NCI-H2107 treated with DMSO at 0.1 percent for 48 hours (cell line): ENCODE measurements at regions not wholly inside any gene's neighbourhood (a gene's known extent, or its start where the extent isn't known, plus 50 kb on each side); places are given as distances from the start of the nearest gene placed in this dataset.
"Not testable (repeated sequence)": the region's sequence is repeated elsewhere in the genome, so short reads cannot be mapped to it uniquely, and the experiment has no call there.

ENCODE experiments used
- DNase-seq: peaks from one replicate; lab custom pipeline; 2025; ENCODE audit not compliant: unreplicated experiment; lab: John Stamatoyannopoulos, UW

DNA sequence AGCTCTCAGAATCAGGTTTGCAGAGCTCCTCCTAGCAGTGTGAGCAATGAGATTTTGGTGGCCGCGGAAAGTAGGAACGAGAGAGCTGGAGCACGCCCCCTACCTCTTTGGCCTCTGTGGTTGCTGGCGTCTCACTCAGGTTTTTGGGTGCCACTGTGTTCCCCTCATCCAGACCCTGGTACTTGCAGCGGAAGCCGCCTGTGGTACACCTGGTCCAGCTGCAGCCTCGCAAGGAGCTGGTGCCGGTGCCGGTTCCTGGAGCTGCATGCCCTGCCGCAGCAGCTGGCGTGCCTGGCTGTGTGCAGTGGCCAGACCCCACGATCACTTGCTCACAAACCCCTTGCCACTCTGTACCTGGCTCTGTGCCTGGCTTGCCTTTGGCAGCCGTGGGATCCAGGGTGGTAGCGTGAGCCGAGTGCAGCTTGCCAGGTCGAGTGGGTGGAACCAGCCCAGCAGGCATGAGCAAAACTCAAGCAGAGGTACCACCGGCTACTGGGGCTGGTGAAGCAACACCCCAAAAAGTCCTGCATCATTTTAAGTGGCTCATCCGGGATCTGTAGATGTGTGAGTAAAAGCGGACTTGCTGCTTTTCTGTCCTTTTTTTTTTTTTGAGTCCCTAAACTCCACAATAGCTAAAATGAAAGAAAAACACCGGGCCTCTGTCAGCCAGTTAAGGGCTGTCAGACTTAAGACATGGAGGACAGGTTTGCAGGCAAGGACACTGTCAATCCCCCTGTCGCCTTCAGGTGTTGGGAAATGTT lies 844.9 kb downstream of the KCNT2 start:
- no peak for DNase-seq

DNA sequence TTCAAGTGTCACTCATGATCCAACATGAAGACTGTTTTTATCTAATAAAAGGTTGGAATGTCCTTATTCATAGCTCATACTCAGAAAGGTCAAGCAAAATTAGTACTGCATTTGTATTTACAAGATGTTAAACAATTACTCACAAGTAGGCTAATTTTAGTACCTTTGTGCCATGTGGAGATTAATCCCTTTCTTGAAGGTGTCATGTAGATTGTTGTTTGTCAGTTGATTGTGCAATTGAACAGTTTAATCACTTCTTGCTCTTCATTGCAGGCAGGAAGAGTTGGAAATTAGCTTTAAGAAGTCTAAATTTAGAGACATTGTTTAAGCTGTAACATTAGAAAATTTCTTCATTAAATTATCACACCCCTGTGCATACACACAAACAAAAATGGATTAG lies 847.1 kb downstream of the KCNT2 start:
- no peak for DNase-seq

DNA sequence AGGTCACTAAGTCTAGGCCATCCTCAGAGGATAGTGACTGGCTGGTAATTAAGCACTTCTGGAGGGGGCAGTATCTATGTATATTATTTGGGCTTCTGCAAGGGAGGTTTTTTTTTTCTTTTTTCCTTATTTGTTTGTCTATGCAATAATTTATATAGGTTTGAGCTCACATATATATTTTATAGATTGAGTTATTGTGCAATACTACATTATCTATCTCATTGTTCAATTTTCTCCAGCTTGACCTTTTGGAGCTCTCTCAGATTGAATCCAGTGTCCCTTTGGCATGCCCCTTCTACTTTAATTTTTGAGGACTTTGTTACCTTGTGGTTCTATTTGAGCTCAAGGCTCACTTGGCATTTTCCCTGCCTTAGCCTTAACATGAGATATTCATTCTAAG lies 852.1 kb downstream of the KCNT2 start:
- DNase-seq: no peak

DNA sequence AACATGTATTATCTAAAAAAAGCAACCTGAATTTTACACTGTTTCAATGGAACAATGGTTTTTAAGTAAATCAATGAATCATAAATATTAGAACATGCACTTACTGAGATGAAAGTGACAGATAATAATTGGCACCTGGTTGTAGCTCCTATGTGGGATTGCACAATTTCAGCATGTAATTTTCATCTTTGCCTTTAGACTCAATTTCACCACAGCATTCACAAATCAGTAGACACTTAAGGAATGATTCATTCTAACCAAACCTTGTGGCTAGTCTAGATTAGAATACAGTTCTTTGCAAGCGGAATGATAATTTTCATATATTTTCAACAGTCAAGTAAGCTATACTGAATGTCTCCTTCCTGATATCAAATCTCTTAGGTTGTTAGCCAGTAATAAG lies 853.4 kb downstream of the KCNT2 start:
- no peak for DNase-seq

DNA sequence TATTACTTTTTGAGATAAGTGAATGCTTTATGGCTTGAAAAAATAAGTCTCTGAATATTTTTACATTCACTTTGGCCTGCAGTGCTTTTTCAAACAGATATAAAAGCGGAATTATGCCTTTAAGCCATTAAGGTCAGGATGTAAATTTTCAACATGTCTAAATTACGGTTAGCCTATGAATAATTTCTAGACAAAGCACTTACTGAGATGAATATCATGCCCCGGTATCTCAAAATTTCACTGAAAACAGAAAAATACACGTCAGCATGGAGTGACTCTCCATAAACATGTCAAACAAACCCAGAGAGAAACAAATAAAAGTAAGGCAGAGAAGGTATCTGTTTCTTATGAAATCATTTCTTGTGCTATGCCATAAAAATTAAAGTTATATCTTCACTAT lies 853.9 kb downstream of the KCNT2 start:
- no peak for DNase-seq

DNA sequence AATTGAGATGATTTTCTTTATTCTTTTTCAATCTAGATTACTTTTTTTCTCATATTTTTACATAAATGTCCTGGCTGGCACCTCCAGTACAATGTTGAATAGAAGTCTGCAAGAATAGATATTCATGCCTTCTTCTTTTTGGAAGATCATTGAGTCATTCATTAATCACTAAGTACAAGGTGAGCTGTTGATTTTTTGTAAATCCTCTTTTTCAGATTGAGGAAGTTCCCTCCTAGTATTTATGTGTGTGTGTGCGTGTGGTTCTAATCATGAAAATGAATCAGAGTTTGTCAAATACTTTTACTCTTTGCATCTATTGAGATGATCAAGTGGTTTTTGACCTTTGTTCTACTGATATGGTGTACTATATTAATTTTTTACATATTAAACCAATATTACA lies 859.3 kb downstream of the KCNT2 start:
- DNase-seq: no peak

DNA sequence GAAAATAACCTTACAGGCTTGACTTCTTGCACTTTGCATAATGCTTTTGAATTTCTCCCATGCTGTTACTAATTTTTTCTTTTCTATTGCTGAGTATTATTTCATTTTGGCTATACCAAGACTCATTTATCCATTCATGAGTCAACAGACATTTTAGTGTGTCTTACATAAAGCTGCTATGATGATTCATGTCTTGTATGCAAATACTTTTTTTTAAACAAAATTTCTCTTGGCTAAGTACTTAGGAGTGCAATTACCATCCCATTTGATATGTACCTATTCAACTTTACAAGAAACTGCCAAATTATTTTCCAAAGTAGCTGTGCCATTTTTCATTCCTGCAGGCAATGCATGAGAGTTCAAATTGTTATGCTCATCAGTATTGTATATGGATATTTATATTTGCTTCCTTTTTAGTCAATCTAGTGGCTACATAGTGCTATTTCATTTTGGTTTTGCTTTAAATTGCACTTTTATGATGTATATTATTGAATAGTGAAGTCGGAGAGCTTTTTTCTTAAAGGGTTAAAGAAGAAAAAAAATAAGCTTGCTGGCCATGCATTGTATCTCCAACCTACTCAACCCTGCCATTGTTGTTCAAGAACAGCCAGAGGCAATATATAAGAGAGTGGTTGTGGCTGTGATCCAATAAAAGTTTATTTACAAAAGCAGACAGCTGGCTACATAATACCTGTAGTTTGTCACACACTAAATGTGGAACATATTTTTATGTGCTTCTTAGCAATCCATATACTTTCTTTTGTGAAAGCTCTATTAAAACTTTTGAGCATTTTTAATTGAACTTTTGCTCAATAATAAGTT lies 862.8 kb downstream of the KCNT2 start:
- peak; percentile 82 for DNase-seq

DNA sequence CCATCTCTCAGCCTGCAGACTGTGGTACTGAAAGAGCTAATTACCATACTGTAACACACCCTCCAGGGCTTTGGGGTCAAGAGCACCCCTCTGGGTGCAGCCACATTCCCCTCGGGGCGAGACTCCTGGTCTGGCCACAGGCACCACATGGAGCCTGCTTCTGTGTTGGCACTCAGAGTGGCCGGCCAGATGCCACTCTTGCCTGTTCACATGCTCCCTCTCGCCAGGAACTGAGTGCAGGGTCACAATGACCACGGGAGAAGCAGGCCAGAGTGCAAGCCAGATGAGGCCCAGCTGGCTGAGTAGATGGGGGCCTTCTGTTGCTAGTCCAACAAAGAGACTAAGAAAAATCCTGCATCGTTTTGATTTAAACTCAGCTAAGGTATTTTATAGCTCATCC lies 864.0 kb downstream of the KCNT2 start:
- DNase-seq: no peak

DNA sequence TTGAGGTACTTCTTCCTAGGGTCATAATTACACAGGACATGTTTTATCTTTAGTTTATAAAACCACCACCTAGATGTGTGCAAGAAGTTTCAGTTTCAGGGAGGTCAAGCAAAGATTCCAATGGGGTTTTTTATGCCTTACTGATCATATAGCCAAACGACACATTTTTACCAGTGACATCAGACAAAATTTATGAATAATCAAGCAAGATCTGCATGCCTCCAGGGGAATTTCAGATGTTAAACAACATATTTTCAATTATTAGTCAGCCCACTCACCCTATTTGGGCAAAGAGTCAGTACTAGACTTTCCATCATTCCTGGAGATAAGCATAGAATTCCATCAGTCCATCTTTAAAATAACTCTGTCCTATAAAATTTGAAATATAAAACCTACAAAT lies 867.4 kb downstream of the KCNT2 start:
- DNase-seq: no peak

DNA sequence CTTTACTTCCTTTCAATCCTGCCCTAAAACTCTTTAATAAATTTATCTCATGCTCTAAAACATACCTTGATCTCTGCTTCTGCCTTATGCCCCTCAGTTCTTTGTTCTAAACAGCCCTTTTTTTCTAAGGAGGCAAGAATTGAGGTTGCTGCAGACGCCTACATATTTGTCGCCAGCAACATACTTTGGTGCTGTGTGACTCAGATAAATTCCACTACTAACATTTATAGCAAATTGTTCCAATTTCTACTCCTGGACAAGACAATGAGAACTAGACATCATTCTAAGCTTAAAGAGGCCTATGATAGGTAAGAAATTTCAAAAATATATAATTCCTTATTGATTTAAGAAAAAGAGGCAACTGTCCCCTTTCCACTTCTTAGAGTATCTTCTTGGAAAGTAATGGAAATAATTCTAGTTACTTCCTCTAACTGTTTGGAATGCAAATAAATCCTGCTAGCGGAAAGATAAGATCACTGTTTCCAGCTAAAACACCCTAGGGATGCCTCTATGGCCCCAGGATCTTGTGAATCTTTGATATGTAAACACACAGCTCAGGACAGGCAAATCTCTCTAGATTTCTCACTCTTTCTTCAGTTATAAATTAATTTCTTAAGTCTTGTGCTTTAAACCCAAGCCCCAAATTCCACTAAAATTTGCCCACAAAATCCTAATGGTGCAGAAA lies 869.1 kb downstream of the KCNT2 start:
- DNase-seq: no peak

DNA sequence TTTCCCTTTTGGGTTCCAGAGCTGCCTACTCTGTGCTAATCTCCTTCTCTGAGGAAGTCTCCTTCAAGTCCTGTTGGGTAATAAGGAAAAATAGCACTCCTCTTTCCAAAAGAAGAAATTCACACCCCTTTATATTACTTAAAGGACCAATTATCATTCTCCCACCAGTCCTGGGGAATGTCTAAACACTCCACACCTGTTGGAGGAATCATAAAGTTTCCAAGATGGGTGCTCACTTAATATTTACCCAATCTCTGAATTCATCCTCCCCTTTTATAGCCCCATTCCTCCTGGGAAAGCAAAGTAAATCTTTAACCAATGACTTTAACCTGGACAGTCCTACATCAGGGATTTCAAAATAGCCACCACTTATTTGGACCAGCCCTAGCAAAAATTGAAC lies 873.1 kb downstream of the KCNT2 start:
- no peak for DNase-seq

DNA sequence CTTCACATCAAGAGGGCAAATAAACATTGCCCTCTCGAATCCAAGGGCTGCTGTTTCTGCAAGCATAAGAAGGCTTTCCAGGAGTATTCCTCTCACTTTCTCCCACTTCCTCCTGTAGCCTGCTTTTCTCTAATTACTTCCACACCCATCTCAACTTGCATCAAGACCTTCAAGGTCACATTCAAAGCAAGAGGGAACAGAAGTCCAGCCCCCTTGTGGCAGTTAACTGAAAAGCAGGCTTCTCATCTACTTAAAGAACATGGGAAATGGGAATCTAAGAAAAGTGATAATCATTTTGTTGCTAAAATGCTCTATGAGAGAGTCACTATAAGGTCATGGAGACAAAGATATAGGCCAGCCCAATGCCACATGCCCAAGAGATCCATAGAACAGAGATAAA lies 874.4 kb downstream of the KCNT2 start:
- no peak for DNase-seq

DNA sequence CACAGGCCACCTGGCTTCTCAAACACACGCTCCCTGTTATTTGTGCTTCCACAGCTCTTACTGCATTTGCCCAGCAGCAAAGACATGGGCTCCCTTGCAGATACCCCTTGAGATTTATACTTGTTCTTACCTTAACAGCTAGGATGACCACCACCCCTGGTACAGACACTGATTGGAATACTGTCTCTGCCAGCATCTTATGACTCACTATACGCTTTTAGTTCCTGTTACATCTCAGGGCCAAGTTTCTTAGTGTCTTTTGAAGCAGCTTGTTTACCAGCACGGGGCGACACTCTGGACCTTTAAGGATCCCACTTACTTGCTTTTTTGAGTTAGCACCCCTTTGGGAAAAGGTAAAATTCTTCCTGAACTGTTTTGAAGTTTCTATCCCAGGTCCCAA lies 874.8 kb downstream of the KCNT2 start:
- DNase-seq: no peak

DNA sequence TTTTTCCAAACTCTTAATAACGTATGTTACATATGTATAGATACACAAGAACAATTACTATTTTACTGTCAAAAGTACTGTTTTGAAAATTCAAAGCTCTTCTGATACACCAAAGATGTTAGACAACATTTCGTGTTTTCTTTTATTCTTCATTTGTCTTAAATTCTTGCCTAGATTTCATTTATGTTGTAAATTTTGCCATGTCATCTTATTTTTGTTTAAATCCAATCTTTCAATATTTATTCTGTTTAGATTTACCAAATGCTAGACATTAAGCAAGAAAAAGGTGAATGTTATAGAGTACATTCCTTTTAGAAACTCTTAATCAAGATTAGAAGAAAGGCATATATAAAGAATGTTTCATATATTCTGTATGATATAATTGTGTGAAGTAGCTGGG lies 876.9 kb downstream of the KCNT2 start:
- DNase-seq: no peak

DNA sequence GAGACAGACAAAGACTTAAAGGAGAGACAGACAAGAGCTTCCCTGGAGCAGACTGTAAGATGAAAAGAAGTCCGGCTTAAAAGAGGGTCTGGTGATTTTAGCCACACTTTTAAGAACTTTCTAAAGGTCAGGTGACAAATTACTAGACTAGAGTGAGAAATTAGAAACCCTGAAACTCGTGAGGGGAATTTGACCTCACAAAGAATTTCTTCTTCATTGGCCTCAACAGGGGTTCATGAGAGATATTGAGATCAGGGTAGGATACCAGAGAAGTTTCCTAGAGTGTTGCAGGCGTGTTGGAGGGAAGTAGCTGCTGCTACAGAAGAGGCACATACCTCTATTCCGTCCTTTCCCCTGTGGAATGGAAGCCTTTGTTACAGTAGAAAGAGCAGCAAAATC lies 884.4 kb downstream of the KCNT2 start:
- DNase-seq: no peak

DNA sequence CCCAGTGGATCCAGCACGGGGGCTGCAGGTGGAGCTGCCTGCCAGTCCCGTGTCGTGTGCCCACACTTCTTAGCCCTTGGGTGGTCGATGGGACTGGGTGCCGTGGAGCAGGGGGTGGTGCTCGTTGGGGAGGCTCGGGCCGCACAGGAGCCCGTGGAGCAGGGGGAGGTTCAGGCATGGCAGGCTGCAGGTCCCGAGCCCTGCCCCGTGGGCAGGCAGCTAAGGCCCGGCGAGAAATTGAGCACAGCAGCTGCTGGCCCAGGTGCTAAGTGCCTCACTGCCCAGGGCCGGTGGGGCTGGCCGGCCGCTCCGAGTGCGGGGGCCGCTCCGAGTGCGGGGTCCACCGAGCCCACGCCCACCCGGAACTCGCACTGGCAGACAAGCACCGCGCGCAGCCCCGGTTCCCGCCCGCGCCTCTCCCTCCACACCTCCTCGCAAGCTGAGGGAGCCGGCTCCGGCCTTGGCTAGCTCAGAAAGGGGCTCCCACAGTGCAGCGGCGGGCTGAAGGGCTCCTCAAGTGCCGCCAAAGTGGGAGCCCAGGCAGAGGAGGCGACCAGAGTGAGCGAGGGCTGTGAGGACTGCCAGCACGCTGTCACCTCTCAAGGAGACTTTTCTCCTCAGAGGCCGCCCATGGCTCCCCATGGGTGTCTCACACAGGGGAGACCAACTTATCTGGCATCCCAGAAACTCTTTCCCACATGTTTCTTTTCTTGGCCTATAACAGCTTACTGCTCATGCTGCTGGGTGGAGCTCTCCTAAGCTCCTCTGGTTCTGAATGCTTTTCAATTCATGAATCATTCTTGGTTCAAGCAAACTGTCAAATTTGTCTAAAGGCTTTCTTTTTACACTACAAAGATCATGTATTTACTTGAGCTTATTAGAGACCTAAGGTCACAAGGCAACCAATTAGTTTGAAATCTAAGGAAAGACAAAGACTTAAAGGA lies 885.1 kb downstream of the KCNT2 start:
- not testable (repeated sequence) for DNase-seq

DNA sequence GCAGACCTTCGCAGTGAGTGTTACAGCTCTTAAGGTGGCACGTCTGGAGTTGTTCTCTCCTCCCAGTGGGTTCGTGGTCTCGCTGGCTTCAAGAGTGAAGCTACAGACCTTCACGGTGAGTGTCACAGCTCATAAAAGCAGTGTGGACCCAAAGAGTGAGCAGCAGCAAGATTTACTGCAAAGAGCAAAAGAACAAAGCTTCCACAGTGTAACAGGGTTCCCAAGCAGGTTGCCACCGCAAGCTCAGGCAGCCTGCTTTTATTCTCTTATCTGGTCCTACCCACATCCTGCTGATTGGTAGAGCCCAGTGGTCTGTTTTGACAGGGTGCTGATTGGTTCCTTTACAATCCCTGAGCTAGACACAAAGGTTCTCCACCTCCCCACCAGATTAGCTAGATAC lies 886.1 kb downstream of the KCNT2 start:
- not testable (repeated sequence) for DNase-seq

DNA sequence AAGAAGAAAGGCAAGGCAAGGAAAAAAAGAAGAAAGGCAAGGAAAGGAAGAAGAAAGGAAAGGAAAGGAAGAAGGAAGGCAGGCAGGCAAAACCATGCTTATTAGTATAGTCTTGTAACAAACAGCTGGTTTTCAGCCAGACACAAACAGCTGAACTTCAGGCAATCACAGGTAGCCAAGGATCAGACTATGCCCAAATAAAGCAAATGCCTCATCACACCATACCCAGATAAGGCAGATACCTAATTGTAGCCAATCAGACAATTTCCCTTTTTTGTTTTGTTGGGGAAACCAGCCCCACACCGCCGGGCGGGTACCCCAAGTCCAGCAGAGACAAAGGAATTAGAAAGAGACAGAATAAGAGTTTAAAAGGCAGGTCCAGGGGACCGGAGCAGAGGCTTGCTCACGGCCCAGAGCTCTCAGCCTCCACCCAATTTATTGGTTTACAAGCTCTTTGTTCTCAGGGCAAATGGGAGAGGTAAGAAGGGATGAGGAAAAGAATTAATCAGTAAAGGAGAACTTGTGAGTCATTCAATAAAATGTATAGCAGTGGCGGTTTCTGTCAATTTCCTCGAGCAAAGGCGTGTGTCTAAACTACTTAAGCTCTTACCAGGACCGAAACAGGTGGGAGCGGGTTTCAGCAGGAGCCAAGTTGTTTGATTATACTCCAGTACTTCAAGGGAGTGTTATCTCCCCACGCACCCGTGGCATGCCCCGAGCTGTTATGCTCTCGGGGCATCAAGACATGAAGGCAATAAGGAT lies 886.8 kb downstream of the KCNT2 start:
- no peak for DNase-seq

DNA sequence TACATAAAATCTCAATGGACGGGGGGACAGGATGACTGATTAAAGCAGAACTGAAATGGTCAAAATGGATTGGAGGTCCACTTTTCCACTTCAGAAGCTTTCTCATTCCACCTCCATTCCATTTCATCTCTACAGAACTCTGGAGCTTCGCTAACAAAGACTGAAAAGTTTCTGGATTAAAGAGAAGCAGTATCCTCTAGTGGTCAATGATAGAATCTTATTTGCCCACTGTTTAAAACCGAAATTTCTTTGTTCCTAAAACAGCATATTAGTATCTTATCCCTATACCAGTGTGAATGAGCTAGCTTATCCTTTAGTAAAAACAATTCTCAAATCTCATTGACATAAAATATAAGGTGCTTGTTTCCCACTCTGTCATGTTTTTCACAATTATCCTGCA lies 890.6 kb downstream of the KCNT2 start:
- no peak for DNase-seq

DNA sequence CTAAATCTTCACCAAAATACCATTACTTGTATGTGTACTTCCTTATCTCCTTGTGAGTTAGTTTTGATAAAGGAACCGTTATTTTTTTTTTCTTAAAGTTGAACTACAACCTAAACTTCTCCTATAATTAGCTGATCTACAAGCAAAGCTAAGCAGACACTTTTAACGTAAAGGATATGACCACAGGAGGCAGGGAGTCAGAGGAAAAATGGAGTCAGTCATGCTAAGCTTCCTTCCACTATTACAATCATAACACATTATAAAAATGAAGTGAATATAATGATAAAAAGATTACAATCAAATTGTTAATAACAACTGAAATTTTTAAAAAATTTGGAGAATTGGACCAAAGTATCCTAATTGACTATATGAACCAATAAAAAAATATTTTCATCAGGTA lies 892.6 kb downstream of the KCNT2 start:
- DNase-seq: no peak
